ENCODE measurements at regions not wholly inside any gene's neighbourhood (a gene's known extent, or its start where the extent isn't known, plus 50 kb on each side); places are given as distances from the start of the nearest gene placed in this dataset.

- TF ChIP-seq CTCF (IDR thresholded peaks at IDR 0.05; ENCODE audit: insufficient read depth, low read depth, low read length, missing control alignments): no peak
- H3K4me3 ChIP-seq (ENCODE audit: low read depth, low read length): no peak overlapping the region
- no peak for DNase-seq (ENCODE audit: low read depth)
Measured at GRCh38 chr20:12660918-12661317, 347.9 kb upstream of the SPTLC3 start.

DNA sequence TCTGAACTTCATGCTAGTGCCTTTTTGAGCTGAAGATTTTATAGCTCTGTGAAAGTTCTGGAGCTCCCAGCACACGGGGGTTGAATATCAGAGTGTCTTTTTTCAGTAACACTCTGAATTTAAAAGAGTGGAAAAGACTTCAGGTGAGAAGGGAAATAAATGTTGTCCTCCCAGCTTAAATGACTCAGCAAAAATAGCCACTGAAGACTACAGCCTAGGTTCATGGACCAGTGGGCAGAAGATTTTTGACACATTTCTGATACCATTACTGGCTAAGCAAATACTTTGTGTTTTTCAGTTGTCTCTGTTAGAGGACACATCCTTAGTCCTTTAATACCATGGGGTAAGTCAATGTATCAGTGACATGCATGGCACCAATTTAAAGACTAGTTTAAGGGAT, 338.5 kb upstream of the SPTLC3 start:
- DNase-seq (ENCODE audit: low read depth): no peak
- TF ChIP-seq CTCF (IDR thresholded peaks at IDR 0.05; ENCODE audit: insufficient read depth, low read depth, low read length, missing control alignments): no peak
- H3K4me3 ChIP-seq (ENCODE audit: low read depth, low read length): no peak overlapping the region

GRCh38 chr20:12673352-12673751, 335.4 kb upstream of the SPTLC3 start:
- TF ChIP-seq CTCF (IDR thresholded peaks at IDR 0.05; ENCODE audit: insufficient read depth, low read depth, low read length, missing control alignments): no peak
- no peak overlapping the region for H3K4me3 ChIP-seq (ENCODE audit: low read depth, low read length)
- DNase-seq (ENCODE audit: low read depth): no peak

GRCh38 chr20:12677925-12678324, 330.8 kb upstream of the SPTLC3 start:
- no peak for DNase-seq (ENCODE audit: low read depth)
- TF ChIP-seq CTCF (IDR thresholded peaks at IDR 0.05; ENCODE audit: insufficient read depth, low read depth, low read length, missing control alignments): no peak
- no peak overlapping the region for H3K4me3 ChIP-seq (ENCODE audit: low read depth, low read length)

DNA sequence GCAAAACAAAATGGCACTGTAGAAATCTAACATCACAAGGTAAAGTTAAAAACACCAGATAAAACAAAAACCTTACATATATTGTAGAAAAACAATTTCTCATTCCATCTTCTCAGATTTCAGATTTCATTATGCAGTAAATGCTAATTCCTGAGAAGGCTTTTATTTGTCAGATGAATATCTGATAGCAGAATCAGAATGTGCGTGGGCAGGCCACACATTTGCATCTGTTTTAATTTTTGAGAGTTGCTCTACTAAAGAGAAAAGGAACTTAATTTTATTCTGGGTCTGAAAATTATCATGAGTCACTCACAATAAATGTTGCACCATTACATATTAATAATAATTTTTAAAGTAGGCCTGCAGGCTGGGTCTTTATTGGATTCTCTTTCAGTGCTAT, 329.3 kb upstream of the SPTLC3 start:
- DNase-seq (ENCODE audit: low read depth): no peak
- TF ChIP-seq CTCF (IDR thresholded peaks at IDR 0.05; ENCODE audit: insufficient read depth, low read depth, low read length, missing control alignments): no peak

DNA sequence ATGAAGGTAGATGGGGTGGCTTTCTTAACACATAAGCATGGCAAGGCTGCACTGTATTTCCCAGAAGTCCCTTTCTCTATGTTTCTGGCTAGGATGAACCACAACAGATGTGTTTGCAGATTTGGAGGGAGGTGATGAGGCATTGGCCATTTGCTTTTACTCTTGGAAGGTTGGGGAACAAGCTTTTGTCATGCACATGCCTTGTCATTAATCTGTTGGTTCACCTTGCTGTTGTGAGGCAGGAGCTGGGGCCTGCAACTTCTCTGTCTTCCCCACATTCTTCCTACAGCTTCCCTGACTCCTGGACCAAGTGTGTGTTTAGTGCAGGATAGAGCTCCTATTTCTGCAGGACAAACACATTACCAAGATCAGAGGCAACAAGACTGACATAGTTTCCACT, 326.2 kb upstream of the SPTLC3 start:
- no peak for DNase-seq (ENCODE audit: low read depth)
- no peak overlapping the region for H3K4me3 ChIP-seq (ENCODE audit: low read depth, low read length)
- TF ChIP-seq CTCF (IDR thresholded peaks at IDR 0.05; ENCODE audit: insufficient read depth, low read depth, low read length, missing control alignments): no peak

More for the DNA sequence above, 329.3 kb upstream of the SPTLC3 start:
- H3K4me3 ChIP-seq (ENCODE audit: low read depth, low read length): no peak overlapping the region

DNA sequence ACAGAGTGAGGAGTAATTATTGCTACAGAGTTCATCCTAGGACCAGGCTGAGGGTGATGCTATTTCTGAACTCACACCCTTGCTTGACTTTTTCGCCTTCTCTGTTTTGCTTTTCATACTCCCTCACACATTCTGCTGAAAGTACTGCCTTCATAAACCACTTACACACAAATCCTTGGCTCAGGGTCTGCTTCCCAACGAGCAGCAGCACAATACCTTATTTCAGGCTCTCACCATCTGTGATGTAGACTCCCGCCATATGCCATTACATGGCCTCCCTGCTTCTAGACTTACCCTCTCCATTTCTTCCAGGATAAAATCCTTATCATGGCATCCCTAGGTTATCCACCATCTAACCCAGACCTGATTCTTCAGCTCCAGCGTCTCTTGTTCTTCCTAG, 321.3 kb upstream of the SPTLC3 start:
- H3K4me3 ChIP-seq (ENCODE audit: low read depth, low read length): no peak overlapping the region
- DNase-seq (ENCODE audit: low read depth): no peak
- TF ChIP-seq CTCF (IDR thresholded peaks at IDR 0.05; ENCODE audit: insufficient read depth, low read depth, low read length, missing control alignments): no peak
